ENCODE measurements at regions not wholly inside any gene's neighbourhood (a gene's known extent, or its start where the extent isn't known, plus 50 kb on each side); places are given as distances from the start of the nearest gene placed in this dataset.

DNA sequence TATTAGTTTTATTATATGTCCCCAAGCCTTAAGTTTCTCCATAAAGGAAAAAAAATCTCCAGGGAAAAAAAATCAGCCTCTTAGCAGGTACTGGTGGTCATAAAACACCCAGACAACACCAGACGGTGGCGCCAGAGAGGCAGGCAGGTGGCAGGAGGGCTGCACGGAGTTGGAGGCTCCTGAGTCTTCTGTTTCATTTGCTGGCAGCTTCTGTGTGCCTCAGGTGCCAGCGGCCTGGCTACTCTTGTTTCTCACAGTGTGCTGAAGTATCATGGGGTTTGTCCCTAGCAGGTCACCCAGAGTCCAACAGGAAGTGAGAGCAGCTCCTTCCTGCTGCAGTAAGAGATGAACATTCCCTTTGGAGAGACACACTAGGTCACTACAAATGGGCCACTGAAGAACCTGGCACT lies 123.3 kb upstream of the GADD45A start:
- H3K4me1 Mint-ChIP-seq, result peaks cover 8% of the 10 kb centered on the region
- peaks cover 15% of the 10 kb centered on the region for H3K9me3 Mint-ChIP-seq
- CTCF ChIA-PET, result interaction anchor here (0.6 to 6.8 kb wide), 30 partner anchors 9 to 350 kb away, joined by 3 to 108 read pairs (median 4); partner anchors contain the start of gene GADD45A
- no peak overlapping the region for H3K4me3 Mint-ChIP-seq
- ATAC-seq (peak; percentile 92), DNase-seq (ENCODE audit: low spot score) (peak; percentile 97)
- no peaks in the 10 kb centered on the region for H3K36me3 Mint-ChIP-seq
- peaks cover 3% of the 10 kb centered on the region; the same call in 1 of the 2 replicates for H3K27me3 Mint-ChIP-seq (ENCODE audit: low read depth)
- H3K27ac Mint-ChIP-seq, result no peak overlapping the region
- no peak for TF ChIP-seq ARID4B (CRISPR knock-in tag; IDR thresholded peaks at IDR 0.05; ENCODE audit: borderline replicate concordance)
- TF ChIP-seq, protein P1, sequence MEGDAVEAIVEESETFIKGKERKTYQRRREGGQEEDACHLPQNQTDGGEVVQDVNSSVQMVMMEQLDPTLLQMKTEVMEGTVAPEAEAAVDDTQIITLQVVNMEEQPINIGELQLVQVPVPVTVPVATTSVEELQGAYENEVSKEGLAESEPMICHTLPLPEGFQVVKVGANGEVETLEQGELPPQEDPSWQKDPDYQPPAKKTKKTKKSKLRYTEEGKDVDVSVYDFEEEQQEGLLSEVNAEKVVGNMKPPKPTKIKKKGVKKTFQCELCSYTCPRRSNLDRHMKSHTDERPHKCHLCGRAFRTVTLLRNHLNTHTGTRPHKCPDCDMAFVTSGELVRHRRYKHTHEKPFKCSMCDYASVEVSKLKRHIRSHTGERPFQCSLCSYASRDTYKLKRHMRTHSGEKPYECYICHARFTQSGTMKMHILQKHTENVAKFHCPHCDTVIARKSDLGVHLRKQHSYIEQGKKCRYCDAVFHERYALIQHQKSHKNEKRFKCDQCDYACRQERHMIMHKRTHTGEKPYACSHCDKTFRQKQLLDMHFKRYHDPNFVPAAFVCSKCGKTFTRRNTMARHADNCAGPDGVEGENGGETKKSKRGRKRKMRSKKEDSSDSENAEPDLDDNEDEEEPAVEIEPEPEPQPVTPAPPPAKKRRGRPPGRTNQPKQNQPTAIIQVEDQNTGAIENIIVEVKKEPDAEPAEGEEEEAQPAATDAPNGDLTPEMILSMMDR (IDR thresholded peaks at IDR 0.05), result peak; percentile 76
- POLR2A ChIA-PET, result interaction anchor here (0.5 kb wide), 1 partner anchor 628 kb away, joined by 4 read pairs; no protein-coding TSS in a partner anchor

GRCh38 chr1:67563684-67564083 lies 121.3 kb upstream of the GADD45A start:
- DNase-seq (ENCODE audit: low spot score), result no peak
- Mint-ChIP-seq H3K9me3 (peaks cover 15% of the 10 kb centered on the region), H3K4me3 (no peak overlapping the region), H3K4me1 (peaks cover 8% of the 10 kb centered on the region), H3K27ac (no peak overlapping the region), H3K27me3 (ENCODE audit: low read depth) (peaks cover 3% of the 10 kb centered on the region; the same call in 1 of the 2 replicates), H3K36me3 (no peaks in the 10 kb centered on the region)
- no peak for ATAC-seq
- no peak for TF ChIP-seq ETV6 (CRISPR knock-in tag; IDR thresholded peaks at IDR 0.05)
- TF ChIP-seq FOXP1 (CRISPR knock-in tag; IDR thresholded peaks at IDR 0.05; ENCODE audit: borderline replicate concordance), result no peak
- no peak for TF ChIP-seq ZNF121 (CRISPR knock-in tag; IDR thresholded peaks at IDR 0.05)
- no peak for TF ChIP-seq SP1 (CRISPR knock-in tag; conservative IDR thresholded peaks at IDR 0.05)
- TF ChIP-seq, protein P2, sequence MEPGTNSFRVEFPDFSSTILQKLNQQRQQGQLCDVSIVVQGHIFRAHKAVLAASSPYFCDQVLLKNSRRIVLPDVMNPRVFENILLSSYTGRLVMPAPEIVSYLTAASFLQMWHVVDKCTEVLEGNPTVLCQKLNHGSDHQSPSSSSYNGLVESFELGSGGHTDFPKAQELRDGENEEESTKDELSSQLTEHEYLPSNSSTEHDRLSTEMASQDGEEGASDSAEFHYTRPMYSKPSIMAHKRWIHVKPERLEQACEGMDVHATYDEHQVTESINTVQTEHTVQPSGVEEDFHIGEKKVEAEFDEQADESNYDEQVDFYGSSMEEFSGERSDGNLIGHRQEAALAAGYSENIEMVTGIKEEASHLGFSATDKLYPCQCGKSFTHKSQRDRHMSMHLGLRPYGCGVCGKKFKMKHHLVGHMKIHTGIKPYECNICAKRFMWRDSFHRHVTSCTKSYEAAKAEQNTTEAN (CRISPR knock-in tag; IDR thresholded peaks at IDR 0.05), result no peak
- TF ChIP-seq, protein P3, sequence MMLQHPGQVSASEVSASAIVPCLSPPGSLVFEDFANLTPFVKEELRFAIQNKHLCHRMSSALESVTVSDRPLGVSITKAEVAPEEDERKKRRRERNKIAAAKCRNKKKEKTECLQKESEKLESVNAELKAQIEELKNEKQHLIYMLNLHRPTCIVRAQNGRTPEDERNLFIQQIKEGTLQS (CRISPR knock-in tag; conservative IDR thresholded peaks at IDR 0.05), result no peak
- POLR2A ChIA-PET, result no interaction called here
- CTCF ChIA-PET, result interaction anchor here (6.8 kb wide), 1 partner anchor 196 kb away, joined by 108 read pairs; no protein-coding TSS in a partner anchor

DNA sequence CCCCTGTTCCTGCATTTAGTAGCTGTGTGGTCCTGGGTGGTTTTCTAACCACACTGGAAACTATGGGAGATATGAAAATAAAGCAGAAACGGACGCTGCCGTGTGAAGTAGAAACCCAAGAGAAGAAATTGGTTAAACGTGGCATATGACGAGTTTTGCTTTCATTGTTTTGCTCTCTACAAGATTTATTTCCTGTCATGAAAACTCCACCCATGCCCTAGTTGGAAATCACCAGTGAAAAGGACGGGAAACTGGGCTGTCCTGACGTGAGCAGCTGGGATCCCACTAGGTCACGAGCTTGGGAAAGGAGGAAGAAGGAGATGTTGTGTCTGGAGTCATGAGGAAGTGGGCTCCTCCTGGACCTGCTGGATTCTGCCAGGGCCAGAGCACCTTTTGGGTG lies 120.8 kb upstream of the GADD45A start:
- ChIA-PET CTCF (no interaction called here), POLR2A (no interaction called here)
- Mint-ChIP-seq H3K36me3 (no peaks in the 10 kb centered on the region), H3K27ac (no peak overlapping the region), H3K27me3 (ENCODE audit: low read depth) (peaks cover 3% of the 10 kb centered on the region; the same call in 1 of the 2 replicates), H3K4me3 (no peak overlapping the region), H3K9me3 (peaks cover 15% of the 10 kb centered on the region), H3K4me1 (peaks cover 8% of the 10 kb centered on the region)
- no peak for DNase-seq (ENCODE audit: low spot score)
- no peak for ATAC-seq
- no peak for TF ChIP-seq OVOL2 (CRISPR knock-in tag; IDR thresholded peaks at IDR 0.05; ENCODE audit: borderline replicate concordance)
- TF ChIP-seq ZNF121 (CRISPR knock-in tag; IDR thresholded peaks at IDR 0.05), result no peak
- TF ChIP-seq, protein P3 (CRISPR knock-in tag; conservative IDR thresholded peaks at IDR 0.05), result no peak
- TF ChIP-seq MYBL2 (CRISPR knock-in tag; IDR thresholded peaks at IDR 0.05), result no peak
- TF ChIP-seq FOXJ3 (CRISPR knock-in tag; IDR thresholded peaks at IDR 0.05; ENCODE audit: borderline replicate concordance), result no peak
- no peak for TF ChIP-seq TCF7 (CRISPR knock-in tag; IDR thresholded peaks at IDR 0.05; ENCODE audit: low read depth)
- no peak for TF ChIP-seq FOXK1 (CRISPR knock-in tag; IDR thresholded peaks at IDR 0.05)
- TF ChIP-seq SMAD3 (CRISPR knock-in tag; IDR thresholded peaks at IDR 0.05; ENCODE audit: borderline replicate concordance), result no peak
- no peak for TF ChIP-seq JUN (CRISPR knock-in tag; IDR thresholded peaks at IDR 0.05)
